ENCODE measurements at regions not wholly inside any gene's neighbourhood (a gene's known extent, or its start where the extent isn't known, plus 50 kb on each side); places are given as distances from the start of the nearest gene placed in this dataset.

DNA sequence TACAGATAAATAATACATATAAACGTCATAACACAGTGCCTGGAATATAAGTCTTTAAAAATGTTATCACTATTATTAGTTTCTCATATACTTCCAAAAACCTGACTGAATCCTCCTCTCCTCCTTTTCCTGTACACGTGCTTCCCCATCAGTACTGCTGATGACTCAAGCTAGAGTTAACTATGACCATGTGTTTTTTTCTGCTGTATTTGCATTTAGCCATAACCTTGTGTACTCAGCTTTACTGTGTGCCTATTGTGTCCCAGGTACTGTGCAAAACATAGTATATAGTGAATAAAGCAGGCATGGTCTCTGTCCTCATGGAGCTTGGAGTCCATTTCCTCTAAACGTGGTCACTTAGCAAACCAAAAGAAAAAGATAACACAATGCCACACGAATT, 56.5 kb upstream of the ARHGAP32 start:
- no peak overlapping the region for H3K4me3 ChIP-seq (ENCODE audit: extremely low read depth, insufficient read depth, low read length, poor library complexity, severe bottlenecking)
- 80 to 86% methylated on average over 1 of the region's 4 CpGs for WGBS, 2 experiments (ENCODE audit: insufficient coverage in 2 of 2)
- H3K36me3 ChIP-seq (ENCODE audit: control insufficient read depth, insufficient read depth, low read length): no peaks in the 10 kb centered on the region
- H3K27ac ChIP-seq (ENCODE audit: low read depth, low read length, severe bottlenecking): no peak overlapping the region
- H3K9me3 ChIP-seq (ENCODE audit: control insufficient read depth, low read length): no peaks in the 10 kb centered on the region
- H3K4me1 ChIP-seq (ENCODE audit: control insufficient read depth, insufficient read depth, low read length, poor library complexity, severe bottlenecking): peaks cover 27% of the 10 kb centered on the region

DNA sequence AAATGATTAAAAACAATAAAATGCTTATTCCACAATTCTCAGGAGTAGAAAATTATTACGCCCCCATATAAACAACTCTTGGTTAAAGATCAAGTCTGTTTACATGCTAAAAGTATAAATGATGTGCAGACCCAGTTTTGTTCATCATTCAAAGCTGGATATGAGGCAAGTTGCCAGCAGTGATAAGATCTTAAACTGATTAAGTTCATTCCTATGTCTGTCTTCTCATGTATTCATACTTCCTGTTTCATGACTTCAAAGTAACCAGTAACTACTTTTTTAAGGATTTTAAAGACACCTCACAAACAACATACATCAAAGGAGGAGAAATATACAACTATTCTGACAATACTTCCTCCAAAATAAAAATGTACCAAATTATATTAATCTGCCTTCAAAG, 55.0 kb upstream of the ARHGAP32 start:
- Histone ChIP-seq H3K27ac (ENCODE audit: low read depth, low read length, severe bottlenecking) (no peak overlapping the region), H3K4me1 (ENCODE audit: control insufficient read depth, insufficient read depth, low read length, poor library complexity, severe bottlenecking) (peaks cover 17% of the 10 kb centered on the region), H3K4me3 (ENCODE audit: extremely low read depth, insufficient read depth, low read length, poor library complexity, severe bottlenecking) (no peak overlapping the region), H3K36me3 (ENCODE audit: control insufficient read depth, insufficient read depth, low read length) (no peaks in the 10 kb centered on the region), H3K9me3 (ENCODE audit: control insufficient read depth, low read length) (no peaks in the 10 kb centered on the region)
- no CpG with 5 or more reads among the region's 1 CpG for WGBS, 2 experiments (ENCODE audit: insufficient coverage in 2 of 2)

DNA sequence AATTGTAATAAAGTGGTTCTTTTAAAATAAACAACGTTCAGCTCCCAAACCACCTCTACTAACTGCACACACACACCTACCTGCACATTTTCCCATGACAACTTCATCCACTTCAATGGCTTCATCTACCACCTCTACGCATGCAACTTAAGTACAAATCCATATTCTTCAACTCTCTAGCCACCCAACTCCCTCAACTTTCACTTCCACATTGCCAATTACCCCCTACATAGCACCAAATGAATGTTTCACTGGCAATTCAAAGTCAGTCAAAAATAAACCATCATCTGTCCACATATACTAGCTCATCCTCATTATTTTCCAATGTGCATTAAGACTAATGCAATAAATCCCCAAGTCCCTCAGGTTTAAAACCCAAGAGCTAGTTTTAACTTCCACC, 50.7 kb upstream of the ARHGAP32 start:
- H3K9me3 ChIP-seq (ENCODE audit: control insufficient read depth, low read length): no peaks in the 10 kb centered on the region
- H3K27ac ChIP-seq (ENCODE audit: low read depth, low read length, severe bottlenecking): no peak overlapping the region
- WGBS, 2 experiments (ENCODE audit: insufficient coverage in 2 of 2): 86 to 94% methylated on average over 1 of the region's 2 CpGs
- H3K36me3 ChIP-seq (ENCODE audit: control insufficient read depth, insufficient read depth, low read length): no peaks in the 10 kb centered on the region
- no peak overlapping the region for H3K4me3 ChIP-seq (ENCODE audit: extremely low read depth, insufficient read depth, low read length, poor library complexity, severe bottlenecking)
- peaks cover 5% of the 10 kb centered on the region for H3K4me1 ChIP-seq (ENCODE audit: control insufficient read depth, insufficient read depth, low read length, poor library complexity, severe bottlenecking)
